COR-L47 (cell line): ENCODE measurements at regions not wholly inside any gene's neighbourhood (a gene's known extent, or its start where the extent isn't known, plus 50 kb on each side); places are given as distances from the start of the nearest gene placed in this dataset.
A peak's percentile ranks its signal among the peaks of the same experiment; 100 is the strongest.
"Not testable (repeated sequence)": the region's sequence is repeated elsewhere in the genome, so short reads cannot be mapped to it uniquely, and the experiment has no call there.

ENCODE experiments used
- DNase-seq: peaks from one replicate; lab custom pipeline; 2025; lab: John Stamatoyannopoulos, UW

DNA sequence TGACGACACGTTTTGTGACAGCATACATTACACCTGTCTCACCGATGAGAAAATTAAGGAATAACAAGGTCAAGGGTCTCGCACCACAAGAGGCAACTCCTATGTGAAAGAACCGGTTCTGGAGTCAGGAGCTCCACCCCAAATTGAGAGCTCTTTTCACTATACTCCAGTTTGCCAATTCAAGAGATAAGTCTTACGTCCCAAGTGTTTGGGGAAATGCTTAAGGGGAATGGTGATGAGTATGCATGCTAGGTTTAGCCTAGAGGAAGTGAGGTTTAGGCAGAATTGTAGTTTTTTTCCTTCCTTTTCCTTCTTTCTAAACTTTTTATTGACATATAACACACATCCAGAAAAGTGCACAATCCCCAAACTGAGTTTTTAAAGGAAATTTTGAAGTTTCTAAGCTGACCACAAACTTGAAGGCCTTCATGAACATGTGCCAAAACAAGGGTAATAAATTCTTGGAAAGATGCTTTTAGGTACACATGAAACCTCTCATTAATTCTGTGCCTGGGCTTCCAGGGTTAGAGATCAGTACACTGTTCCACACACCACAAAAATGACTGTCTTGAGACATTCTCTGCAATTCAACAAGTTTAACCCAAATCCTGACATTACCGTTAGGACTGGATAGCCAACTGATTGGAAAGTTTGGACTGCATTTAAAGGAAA lies 127.6 kb upstream of the SLC1A3 start:
- DNase-seq = no peak

DNA sequence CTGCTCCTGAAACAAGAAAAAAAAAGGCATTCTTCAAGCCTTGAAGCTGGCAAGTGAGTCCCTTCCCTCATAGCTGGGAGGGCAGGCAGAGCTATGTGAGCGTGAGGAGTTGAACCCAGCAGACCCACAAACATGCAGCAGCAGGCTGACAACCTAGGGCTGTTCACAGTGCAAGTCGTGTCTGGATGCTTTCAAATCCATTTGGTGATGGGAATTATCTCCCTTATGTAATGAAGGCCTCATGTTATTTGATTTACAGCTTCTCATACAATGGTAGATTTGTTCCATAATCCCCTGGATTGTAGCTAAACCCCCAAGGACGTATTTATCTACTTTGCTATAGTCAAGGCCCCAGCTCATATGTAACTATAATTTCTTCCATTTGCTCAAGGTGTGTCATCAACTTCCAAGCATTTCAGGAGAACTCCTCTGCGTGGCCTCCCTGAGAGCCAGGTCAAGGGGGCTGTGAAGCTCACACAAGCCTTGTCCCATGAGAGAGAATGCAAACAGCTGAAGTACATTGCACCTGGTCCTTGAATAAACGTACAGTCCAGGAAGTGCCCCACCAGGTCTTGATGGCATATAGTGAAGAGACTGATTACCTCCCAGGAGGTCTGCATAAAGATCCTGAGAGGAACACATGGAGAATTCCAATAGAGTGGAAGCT lies 124.8 kb upstream of the SLC1A3 start:
- DNase-seq = no peak

DNA sequence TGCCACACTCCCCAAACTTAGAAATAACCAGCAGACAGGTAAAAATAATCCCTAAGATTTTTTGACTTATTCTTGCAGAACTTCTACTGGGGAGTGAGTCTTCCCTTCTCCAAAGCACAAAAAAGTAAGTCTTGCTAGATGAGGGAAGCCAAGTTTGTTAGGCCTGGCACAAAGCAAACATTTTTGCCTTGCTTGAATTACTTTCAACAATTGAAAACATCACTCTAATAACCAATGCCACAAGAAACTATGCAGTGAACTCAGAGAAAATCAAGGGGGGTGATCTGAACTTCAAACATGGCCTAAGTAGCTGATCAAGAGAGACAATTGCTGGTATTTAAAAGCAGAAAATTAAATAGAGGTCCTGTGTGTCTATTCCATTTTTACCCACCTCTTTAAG lies 123.6 kb upstream of the SLC1A3 start:
- no peak for DNase-seq

DNA sequence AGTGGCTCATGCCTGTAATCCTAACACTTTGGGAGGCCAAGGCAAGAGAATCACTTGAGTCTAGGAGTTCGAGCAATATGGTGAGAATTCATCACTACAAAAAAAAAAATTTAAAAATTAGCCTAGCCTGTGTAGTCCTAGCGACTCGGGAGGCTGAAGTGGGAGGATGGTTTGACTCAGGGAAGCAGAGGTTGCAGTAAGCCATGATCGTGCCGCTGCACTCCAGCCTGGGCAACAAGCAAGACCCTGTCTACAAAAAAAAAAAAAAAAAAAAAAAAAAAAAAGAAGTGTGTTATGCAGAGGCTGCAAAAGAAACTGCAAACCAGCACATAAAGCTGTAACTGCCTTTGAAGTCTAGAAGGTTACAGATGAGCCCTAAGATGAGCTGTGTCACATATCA lies 116.9 kb upstream of the SLC1A3 start:
- DNase-seq = no peak

DNA sequence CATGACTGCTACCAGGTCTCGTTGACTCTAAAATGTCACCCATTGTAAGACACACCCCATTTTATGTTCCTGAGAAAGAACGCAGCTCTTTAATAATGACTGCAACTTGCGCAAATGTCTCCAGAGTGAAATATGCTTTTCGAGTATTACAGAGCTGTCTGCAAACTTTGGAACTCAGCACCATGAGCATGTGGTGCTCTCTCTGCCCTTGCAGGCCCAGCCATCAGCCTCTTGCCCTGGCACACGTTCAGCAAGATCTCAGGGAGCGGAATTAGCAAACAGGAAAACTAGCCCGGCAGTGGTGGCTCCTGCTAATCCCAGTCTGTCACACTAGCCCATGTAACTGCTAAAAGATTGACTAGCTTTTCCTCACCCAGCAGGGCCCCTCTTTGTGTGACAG lies 114.5 kb upstream of the SLC1A3 start:
- DNase-seq = no peak

DNA sequence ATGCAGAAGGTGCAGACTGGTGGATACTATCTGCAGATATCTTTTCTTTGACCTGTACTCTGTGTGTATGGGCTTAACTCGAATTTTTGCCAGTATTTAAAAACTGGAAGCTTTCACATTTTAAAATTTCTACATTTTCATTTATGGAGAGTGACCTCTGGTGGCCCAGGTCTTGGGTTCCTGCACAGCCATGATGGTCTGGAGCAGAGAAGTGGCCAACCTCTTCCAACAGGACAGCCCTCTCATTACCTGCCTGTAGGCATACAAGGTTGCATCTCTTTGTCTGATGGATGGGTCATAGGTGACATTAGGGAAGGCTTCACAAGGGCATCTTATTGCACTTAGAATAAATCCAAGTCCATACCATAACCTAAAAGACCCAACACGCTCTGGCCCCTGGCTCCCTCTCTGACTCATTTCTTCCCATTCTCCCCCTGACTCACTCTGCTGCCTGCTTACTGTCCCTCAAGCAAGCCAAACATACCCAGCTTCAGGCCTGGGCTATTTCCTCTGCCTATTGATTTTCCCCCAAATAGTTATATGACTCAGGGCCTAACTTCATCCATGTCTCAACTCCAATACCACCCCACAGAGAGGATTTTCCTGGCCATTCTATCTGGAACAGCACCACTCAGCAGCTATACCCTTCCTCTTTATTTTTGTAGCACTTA lies 113.3 kb upstream of the SLC1A3 start:
- no peak for DNase-seq

DNA sequence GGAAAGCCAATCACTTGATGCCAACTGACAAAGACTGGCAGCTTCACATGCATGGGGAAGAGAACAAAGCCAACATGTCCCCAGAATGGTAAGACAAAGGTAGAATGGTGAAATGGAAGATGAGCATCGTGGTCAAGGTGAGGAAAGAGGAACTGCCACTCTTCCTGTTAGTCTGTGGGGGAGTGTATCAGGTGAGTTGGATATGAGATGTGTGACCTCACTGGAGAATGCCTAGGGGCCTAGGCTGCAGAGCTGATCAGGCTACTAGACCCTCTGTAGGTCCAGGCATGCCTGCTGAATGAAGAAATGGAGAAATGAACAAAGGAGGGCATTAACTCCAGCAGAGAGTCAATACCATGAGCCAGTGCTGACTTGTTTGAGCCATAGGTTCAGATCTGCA lies 112.4 kb upstream of the SLC1A3 start:
- DNase-seq = no peak

DNA sequence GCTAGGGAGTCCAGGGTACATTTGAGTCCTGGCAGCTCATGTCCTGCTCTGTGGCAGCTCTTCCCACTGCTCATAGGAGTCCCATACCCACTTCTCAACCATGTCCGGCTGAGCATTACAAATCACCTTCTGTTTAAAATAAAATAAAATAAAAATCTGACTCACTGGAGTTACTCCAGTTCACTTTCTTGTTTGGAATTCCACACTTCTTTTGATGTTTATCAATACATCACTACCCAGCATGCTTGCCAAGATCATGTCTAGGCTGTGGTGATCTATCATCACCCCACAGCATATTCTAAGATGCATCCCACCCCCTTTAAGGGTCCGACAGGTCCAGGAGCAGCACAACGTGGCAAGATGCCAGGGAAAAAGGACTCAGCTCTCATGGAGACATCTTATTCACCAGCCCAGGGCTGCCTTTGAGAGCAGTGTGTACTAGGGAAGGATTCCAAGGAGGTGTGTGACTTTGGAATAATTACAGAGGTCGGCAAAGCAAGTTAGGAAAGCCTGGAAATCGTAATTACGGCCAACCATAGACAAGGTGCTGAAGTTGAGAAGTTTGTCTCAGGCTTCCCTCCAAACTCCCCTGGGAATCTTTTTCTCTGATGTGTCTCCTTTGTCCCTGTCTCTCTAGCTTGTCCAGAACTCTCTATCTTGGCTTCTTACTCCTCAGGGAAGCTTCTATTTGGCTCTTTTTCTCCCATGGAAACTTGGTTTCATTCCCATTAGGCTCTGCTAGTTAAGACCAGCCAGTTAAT lies 111.4 kb upstream of the SLC1A3 start:
- no peak for DNase-seq

DNA sequence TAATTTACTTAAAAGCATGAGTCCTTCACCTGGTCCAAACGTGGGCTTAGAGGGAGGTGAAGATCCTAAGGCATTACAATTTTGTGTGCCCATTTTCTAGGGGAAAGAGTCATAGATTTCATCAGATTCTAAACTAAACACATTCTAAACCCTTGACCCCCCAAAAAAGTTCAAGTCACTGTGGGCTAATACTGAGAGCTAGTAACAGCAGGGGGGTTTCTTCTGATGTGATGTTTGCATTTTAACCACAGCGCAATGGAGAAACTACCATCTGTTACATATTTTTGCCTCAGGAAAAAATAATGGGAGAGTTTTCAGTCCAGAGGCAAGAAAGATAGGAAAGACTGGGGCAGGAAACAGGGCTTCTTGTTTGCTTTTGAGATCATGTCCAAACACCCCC lies 110.8 kb upstream of the SLC1A3 start:
- no peak for DNase-seq

DNA sequence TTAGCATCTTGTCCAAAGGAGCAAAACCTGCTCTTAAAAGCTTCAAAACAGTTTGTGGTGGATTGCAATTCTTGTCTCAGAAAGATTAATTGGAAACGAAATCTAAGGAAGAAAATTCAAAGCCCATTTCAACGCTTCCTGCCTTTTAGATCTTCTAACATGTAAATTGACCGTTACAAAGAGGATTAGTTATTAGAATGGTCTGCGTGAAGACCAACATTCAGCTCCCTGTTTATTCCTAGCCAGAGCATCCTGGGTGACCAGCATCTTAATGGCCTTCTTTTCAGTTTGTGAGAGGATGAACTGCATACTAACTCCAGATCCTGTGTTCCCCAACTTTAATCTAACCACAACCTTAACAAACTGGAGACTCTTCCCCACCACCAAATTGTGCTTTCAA lies 109.9 kb upstream of the SLC1A3 start:
- no peak for DNase-seq

DNA sequence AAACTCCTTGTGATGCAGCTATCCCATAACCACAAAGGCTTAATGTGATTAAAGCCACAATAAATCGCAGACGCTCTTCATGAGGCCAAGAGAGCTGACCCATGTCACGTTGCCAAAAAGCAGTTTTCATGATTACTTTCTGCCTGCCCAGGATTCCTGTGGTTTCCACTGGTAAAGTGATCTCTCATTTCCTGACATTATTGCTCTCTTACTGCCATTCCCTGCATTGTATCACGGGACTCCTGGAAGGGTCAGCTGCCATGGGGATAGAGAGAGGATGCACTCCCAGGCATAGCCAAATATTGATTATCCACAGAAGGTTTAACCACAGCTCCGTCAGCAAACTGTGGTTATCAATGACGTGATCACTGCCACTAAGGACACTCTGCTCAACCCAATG lies 103.8 kb upstream of the SLC1A3 start:
- DNase-seq = no peak

DNA sequence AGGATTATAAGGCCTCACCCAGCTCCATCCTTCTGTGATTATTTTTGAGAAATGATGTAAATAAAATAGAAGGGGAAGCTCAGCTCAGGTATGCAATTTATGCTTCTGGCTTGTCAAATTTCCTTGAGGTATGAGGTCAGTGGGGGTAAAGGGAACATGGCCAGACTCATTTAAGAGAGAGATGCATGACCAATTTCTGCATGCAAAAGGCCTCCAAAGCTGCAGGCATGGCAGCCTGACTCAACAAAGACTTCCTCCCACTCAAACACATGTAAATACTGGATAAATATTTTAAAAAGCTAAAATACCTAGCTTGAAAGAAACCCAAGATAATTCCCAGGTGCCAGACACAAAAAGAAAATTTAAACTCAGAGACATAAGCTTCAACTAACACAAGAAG lies 101.4 kb upstream of the SLC1A3 start:
- DNase-seq = no peak

DNA sequence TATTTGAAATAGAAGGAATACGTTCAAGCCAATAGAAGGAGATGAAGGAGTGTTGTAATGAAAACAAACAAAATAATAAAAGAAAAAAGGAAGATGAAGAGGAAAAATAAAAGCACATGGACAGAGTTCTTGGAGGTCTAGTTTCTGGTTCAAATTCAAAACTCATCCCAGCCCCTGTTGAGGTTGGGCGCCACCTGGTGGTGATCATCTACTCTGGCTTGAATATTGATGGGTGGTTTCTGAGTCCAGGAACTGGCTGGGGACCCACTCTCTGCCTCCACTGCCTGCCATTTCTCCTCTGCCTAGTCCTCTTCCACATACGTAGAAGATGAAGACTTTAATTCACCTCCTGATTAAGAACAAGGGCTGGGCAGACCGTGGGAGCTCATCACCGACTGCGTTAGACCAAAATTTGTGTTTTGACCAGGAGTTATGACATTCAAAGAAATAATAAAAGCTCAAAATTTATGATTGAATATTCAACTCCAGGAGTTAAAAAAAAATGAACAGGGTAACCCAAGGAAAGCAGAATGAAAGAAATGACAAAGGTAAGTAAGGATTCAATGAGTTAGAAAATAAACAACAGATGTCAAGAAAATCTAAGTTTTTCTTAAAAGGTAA lies 99.0 kb upstream of the SLC1A3 start:
- peak; percentile 39 for DNase-seq

DNA sequence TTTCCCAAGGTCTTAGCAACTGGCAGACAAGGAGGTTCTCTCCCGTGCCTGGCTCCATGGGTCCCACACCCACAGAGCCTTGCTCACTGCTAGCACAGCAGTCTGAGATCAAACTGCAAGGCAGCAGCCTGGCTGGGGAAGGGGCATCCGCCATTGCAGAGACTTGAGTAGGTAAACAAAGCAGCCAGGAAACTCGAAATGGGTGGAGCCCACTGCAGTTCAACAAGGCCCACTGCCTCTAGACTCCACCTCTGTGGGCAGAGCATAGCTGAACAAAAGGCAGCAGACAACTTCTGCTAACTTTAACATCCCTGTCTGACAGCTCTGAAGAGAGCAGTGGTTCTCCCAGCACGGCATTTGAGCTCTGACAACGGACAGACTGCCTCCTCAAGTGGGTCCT lies 98.1 kb upstream of the SLC1A3 start:
- not testable (repeated sequence) for DNase-seq

DNA sequence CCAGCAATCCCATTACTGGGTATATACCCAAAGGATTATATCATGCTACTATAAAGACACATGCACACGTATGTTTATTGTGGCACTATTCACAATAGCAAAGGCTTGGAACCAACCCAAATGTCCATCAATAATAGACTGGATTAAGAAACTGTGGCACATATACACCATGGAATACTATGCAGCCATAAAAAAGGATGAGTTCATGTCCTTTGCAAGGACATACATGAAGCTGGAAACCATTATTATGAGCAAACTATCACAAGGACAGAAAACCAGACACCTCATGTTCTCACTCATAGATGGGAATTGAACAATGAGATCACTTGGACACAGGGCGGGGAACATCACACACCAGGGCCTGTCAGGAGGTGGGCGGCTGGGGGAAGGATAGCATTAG lies 92.8 kb upstream of the SLC1A3 start:
- DNase-seq = not testable (repeated sequence)

DNA sequence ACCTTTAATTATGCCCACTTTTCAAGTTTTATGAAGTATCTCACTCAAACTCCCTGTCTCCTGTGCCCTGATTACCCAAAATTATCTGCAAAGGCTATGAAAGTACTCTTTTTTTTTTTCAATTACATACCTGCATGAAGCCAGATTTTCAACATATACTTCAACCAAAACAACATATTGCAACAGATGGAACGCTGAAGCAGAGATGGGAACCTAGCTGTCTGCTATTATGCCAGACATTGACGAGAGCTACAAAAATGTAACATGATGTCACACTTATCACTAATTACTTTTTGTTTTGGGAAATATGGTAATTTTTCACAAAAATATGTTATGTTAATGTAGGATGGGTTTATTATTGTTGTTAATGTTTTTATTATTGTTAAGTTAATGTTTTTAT lies 86.5 kb upstream of the SLC1A3 start:
- no peak for DNase-seq

DNA sequence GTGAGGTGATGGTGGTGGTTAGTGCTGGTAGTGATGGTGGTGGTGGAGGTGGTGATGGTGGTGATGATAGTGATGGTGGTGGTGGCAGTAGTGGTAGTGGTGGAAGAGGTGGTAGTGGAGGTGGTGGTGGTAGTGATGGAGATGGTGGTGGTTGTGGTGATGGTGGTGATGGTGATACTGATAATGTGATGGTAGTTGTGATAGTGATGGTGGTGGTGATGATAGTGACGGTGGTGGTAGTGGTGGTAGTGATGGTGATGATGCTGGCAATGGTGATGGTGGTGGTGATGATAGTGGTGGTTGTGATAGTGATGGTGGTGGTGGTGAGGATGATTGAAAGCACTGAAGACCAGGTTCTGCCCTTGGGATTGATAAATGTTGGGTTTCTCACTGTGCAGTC lies 85.2 kb upstream of the SLC1A3 start:
- no peak for DNase-seq

DNA sequence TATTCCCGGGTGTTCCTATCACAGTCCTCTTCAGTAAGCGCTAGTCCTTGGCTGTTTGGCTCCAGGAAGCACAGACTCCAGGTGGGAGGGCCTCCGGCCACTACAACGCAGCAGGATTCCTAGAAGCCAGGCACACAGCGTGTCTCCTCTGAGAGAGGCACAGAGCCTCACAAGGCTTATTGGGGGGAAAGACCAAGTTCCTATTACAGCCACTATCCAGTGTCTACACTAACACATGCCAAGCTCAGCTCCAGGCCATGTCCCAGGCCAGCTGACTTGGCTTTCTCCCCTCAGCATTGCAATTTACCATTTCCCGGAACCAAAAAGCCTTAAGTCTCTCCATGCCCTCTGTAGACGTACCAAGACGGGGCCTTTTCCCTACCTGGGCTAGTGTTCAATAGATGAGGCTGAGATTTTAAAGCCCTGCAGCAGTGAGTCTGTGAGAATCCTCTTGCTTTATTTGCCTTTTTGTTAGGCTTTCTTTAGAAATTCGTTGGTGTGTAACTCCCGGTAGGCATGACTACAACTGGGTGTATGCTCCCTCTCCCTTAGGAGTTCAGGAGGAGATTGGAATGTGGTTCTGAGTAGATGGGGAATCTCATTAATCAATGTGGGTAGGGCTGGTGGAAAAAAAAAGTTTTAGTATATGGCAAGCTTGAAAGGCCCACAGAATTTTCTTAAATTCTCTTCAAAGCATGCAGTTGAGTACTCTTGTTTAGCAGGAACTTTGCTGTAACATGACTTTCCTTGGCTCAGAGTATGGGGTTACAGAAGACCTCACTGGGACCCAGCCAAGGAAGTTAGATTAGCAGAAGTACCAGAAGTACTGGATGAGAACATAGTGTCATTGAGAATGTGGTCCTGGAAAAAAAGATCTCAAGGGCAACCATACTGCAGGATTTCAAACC lies 84.3 kb upstream of the SLC1A3 start:
- no peak for DNase-seq

DNA sequence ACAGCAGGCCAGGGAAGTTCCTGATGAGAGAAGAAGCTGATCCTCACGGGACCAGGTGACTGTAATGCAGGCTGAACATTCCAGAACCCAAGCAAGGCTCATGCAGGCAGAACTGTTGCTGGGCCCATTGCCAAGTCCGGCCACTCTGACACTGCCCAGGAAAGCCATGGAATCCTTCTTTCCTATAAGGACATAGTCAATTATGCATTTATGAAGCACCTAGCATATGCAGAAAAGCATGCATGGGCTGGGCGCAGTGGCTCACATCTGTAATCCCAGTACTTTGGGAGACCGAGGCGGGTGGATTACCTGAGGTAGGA lies 83.7 kb upstream of the SLC1A3 start:
- DNase-seq = no peak

DNA sequence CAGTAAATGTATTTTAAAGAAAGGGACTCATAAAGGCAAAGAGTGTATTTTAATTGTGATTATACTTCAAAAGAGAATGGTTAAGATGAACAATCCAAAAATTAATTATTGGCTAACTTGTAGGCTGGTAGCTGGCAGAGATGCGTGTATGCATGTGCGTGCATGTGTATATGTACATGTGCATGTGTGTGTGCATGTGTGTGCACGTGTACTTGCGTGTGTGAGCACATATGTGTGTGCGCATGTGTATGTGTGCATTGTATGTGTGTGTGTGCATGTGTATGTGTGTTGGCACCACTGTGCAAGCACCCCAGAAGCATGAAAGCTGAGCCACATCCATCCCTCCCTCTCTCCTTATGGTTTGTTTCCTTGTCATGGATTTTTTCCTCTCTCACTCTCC lies 83.0 kb upstream of the SLC1A3 start:
- no peak for DNase-seq

DNA sequence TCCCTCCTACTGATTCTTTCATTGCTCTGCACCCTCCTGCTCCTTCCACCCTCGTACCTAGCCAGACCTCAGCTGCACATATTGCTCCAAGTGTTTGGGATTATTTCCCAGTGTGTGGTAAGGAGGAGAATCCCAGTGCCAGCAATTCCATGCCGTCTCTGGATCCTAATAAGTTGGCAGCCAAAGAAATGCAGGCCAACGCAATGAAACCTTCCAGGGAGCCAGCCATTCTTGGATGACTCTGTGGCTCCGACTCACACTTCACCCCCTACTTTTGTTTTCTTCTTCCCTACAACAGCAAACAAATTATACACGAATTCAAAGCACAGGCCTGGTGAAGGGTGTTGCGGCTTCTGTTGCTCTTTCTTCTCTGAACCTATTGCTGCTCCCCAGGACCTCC lies 82.5 kb upstream of the SLC1A3 start:
- DNase-seq = no peak

DNA sequence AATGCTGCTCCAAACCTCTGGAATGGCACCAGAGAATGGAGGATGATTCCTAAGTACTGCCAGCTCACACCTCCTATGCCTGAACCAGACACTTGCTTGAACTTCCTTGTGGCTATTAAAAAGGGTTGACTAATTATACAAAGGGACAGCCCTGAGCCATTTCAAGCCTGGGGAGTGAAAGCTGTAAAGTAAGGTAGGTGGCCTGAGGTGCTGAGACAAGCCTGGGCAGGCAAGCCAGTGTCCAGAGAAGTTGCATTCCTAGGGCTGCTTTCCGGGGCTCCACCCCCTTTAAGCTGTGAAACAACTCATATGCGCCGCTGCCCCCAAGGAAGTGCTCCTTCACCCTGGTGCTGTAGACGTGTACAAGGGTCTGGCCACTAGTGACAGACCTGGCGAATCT lies 79.9 kb upstream of the SLC1A3 start:
- no peak for DNase-seq
